Activated T-cell treated with anti-CD3 and anti-CD28 coated beads for 4 hours (primary cell): ENCODE measurements at regions not wholly inside any gene's neighbourhood (a gene's known extent, or its start where the extent isn't known, plus 50 kb on each side); places are given as distances from the start of the nearest gene placed in this dataset.

Experiments used
- DNase-seq: peaks from one replicate; pipeline ENCODE4 v3.0.0-alpha.2; 2020

GRCh38 chr7:15985587-15986384 lies 299.3 kb upstream of the MEOX2 start:
- DNase-seq, result no peak

GRCh38 chr7:15977663-15978062 lies 291.2 kb upstream of the MEOX2 start:
- no peak for DNase-seq

GRCh38 chr7:15972862-15973275 lies 286.4 kb upstream of the MEOX2 start:
- DNase-seq, result no peak

GRCh38 chr7:15967551-15967950 lies 281.1 kb upstream of the MEOX2 start:
- DNase-seq, result no peak

- DNase-seq, result no peak
Measured at GRCh38 chr7:15967121-15967520, 280.6 kb upstream of the MEOX2 start.

- DNase-seq, result no peak
Measured at GRCh38 chr7:15963206-15963605, 276.7 kb upstream of the MEOX2 start.

- DNase-seq, result no peak
Measured at GRCh38 chr7:15954671-15955354, 268.3 kb upstream of the MEOX2 start.

- no peak for DNase-seq
Measured at GRCh38 chr7:15950299-15950698, 263.8 kb upstream of the MEOX2 start.

GRCh38 chr7:15947754-15948153 lies 261.3 kb upstream of the MEOX2 start:
- no peak for DNase-seq

GRCh38 chr7:15938115-15938514 lies 251.6 kb upstream of the MEOX2 start:
- DNase-seq, result no peak

GRCh38 chr7:15937571-15937970 lies 251.1 kb upstream of the MEOX2 start:
- DNase-seq, result no peak

- DNase-seq, result no peak
Measured at GRCh38 chr7:15936991-15937390, 250.5 kb upstream of the MEOX2 start.

- no peak for DNase-seq
Measured at GRCh38 chr7:15932318-15932717, 245.8 kb upstream of the MEOX2 start.

- no peak for DNase-seq
Measured at GRCh38 chr7:15929411-15929810, 242.9 kb upstream of the MEOX2 start.

GRCh38 chr7:15925608-15926007 lies 239.1 kb upstream of the MEOX2 start:
- DNase-seq, result no peak

- no peak for DNase-seq
Measured at GRCh38 chr7:15924910-15925309, 238.4 kb upstream of the MEOX2 start.

- DNase-seq, result no peak
Measured at GRCh38 chr7:15922002-15922401, 235.5 kb upstream of the MEOX2 start.

- no peak for DNase-seq
Measured at GRCh38 chr7:15921576-15921975, 235.1 kb upstream of the MEOX2 start.

- no peak for DNase-seq
Measured at GRCh38 chr7:15920953-15921352, 234.5 kb upstream of the MEOX2 start.

- no peak for DNase-seq
Measured at GRCh38 chr7:15916681-15917380, 230.3 kb upstream of the MEOX2 start.

- DNase-seq, result no peak
Measured at GRCh38 chr7:15915686-15916293, 229.3 kb upstream of the MEOX2 start.

- DNase-seq, result no peak
Measured at GRCh38 chr7:15914611-15915010, 228.1 kb upstream of the MEOX2 start.

GRCh38 chr7:15906436-15906835 lies 220.0 kb upstream of the MEOX2 start:
- no peak for DNase-seq
